HG03175 (cell line): ENCODE measurements at regions not wholly inside any gene's neighbourhood (a gene's known extent, or its start where the extent isn't known, plus 50 kb on each side); places are given as distances from the start of the nearest gene placed in this dataset.
A peak's percentile ranks its signal among the peaks of the same experiment; 100 is the strongest.

Source experiments
- ATAC-seq: cut with Tn5 transposase; IDR thresholded peaks from one replicate; pipeline ENCODE4 v1.9.1; 2021; ENCODE audit warnings: mild to moderate bottlenecking, moderate library complexity; ENCODE audit not compliant: unreplicated experiment

DNA sequence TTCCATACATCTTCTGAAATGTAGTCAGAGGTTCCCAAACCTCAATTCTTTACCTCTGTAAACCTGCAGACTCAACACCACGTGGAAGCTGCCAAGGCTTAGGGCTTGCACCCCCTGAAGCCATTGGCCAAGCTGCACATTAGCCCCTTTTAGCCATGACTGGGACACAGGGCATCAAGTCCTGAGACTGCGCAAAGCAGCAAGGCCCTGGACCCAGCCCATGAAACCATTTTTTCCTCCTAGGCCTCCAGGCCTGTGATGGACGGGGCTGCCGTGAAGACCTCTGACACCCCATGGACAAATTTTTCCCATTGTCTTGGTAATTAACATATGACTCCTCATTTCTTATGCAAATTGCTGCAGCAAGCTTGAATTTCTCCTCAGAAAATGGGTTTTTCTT is 727.8 kb downstream of the C6orf118 start:
- ATAC-seq = no peak

DNA sequence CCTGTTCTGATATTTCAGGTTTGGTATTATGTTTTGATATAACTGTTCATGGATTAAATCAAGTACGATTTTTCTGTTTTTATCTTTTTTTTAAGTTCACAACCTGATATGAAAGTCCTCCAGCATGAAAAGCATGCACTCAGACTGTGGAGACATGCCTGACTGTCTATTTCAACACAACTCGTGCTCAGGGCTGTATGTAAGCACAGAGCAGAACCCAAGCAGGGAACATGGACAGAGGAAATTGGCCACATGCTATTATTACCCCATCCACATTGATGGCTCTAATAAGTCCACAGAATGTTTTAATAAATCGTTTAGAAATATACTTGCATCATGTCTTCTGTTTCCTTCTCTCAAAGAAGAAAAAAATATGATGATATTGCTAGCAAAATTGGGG is 730.4 kb downstream of the C6orf118 start:
- ATAC-seq = no peak

DNA sequence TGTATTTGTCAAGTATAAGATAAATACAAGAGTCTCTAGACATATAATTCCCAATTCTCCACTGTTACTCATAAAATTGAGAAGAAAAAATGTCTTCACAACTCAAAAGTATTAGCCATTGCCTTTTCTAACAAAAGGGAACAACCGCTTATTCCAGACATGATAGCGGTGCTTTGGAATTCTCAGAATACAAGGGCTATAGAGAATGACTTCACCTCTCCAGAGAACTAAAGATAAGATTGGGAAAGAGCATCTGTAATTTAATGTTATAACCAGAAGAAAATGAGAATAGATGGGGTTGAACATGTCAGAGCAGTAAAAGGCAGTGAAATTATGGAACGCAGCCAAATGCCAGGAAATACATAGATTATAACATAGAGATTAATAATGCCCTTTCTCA is 730.8 kb downstream of the C6orf118 start:
- no peak for ATAC-seq

DNA sequence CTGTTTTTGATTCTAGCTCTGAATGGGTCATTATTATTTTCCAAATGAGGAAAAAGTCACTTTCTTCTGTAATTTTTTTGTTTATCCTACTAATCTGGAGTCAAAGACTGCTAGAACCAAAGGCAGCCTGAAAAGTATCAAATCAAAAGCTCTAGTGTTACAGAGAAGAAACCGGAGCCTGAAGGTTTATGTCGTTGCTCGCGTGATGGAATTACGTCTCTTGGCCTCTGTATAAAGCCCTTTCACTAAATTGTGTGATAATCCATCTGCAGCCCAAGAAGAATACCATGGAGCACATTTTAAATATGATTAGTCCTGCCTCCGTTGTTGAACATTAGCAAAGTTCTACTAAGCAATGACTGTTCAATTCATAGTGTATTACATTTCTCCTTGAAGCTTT is 738.6 kb downstream of the C6orf118 start:
- no peak for ATAC-seq

DNA sequence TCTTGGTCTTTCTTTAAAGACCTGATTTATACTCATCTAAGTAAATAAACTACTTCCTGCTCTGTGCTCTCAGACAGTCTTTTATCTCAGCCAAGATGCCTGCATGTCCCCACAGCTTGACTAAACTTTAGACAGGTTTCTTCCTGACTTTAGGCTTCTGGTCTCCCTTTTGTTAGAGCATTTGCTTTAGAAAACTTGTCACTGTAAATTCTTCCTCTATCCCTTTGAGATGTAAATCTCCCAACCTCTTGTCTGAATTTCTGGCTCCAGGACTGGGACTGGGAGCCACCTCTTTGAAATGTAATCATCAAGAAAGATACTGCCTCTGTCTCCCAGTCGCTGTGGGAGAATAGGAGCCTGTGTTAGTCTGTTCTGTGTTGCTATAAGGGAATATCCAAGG is 739.9 kb downstream of the C6orf118 start:
- ATAC-seq = no peak

DNA sequence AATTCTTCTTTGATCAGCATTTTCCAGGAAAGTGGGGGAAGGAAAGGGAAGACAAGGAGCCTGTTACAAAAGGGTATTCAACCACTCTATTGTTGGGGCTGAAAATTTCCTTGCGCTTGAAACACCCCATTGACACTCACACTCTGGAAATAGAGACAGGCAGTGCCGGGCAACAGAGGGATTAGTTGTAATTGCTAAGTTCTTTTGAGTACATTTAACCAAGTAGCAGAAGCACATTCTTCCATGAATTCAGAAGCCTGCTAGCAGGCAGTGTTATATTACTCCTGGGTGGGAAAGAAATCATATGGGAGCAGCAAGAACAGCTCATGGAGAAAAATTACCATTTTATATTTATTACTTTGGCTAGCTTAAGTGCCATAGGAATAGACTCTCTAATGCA is 745.5 kb downstream of the C6orf118 start:
- no peak for ATAC-seq

DNA sequence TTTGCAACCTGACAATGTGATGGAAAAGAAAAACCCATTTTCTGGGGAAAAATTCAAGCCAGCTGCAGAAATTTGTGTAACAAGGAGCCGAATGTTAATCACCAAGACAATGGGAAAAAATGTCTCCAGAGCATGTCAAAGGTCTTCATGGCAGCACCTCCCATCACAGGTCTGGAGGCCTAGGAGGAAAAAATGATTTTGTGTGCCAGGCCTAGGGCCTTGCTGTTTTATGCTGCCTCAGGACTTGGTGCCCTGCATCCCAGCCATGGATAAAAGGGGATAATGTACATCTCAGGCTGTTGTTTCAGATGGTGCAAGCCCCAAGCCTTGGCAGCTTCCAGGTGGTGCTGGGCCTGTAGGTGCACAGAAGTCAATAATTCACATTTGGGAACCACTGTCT is 747.7 kb downstream of the C6orf118 start:
- ATAC-seq = no peak

DNA sequence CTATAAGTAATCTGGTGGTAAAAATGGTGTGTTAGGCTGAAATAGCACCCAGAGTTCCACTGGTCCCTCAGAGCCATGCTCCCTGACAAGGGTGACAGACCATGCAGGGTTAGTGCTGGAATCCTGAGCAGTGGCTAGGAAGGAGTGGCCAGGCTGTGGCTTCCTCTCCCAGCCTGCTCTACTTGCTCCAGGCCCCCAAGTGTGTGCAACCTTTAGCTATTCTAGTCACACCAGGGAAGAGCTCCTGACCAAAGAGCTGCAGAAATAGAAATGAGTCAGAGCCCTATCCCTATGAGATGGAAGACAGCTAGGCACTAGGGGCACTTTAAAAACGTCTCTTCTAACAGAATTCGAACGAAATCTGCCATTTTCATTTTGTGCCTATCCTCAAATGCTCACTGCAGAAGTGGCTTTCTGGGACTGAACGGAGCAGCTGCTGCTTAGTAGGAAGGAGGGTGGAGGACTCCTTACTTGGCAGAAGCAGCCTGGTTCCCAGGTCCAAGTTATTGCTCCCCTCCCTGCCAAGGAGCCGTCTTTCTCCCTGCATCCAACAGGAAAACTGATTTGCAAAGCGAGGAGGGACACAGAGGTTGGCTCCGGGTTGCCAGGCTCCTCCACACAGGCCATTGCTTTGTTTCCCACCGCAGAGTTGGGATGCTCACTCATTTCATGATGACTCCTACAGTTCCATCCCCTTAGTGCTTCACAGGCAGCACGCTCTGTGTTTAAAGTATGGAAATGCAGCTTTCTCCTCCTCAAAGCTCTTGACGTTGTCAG is 754.5 kb downstream of the C6orf118 start:
- no peak for ATAC-seq

DNA sequence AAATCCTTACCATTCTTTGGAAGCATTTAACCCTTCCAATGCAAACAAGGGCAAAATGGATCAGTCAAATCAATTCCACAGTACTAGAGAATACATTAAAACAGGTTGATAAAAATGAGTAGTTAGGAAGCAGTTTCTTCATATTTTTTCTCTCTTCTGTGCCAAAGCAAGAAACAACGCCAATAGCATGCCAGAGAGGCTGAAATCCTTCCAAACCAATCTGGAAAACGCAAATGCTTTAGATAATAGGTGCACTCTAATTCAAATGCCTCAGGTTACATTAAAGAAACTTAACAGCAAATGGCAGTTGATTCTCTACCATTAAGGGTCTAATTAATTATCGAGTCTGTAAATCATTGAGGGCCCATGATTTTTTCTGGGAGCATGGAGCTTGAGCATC is 755.2 kb downstream of the C6orf118 start:
- no peak for ATAC-seq

DNA sequence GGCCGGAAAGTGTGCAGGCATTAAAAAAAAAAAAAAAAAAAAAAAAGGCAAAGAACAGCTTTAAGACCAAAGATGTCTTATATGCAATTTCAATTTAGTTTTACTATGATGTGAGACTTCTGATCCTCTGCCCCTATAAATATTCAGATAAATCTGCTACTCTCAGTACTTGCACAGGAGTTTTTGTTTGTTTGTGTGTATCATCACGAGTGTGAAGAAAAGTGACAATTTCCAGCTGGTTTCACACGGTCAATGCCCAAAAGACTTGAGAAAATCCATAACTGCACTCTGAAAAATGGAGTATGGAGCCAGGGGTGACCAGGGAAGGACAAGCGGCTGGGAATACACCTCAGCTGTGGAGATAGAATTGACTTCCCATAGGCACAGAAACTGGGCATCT is 757.7 kb downstream of the C6orf118 start:
- no peak for ATAC-seq

DNA sequence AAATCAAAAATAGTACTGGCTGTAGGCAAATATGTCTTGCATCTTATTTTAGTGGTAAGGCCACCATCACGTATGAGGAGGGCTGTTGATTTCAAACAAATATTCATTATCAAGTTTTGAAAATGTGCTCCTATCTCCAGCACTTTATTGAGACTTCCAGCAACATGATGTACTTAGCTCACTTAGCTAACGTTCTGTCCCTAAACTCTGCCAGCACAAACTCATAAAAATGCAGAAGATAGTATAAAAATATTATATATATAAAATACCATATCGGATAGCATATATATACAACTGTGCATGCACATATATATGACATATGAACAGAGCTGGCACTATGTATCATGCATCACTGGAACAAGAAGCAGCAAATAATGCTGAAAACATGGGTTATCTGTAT is 762.3 kb downstream of the C6orf118 start:
- no peak for ATAC-seq

DNA sequence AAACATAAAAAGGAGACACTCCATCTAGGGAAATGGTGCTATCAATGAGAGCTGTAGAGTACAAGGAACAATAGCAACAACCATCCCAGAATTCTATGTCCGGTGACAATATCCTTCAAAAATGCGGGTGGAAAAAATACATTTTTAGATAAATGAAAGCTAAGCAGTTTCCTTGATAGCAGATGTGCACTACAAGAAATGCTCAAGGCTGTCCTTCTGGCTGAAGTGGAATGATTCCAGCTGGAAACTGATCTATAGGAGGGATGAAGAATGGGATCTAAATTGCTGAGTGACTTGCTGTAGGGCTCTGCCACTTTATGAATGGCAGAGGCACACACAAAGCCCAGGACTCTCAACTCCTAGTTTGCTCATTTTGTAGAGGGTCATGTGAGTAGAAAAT is 763.1 kb downstream of the C6orf118 start:
- no peak for ATAC-seq

DNA sequence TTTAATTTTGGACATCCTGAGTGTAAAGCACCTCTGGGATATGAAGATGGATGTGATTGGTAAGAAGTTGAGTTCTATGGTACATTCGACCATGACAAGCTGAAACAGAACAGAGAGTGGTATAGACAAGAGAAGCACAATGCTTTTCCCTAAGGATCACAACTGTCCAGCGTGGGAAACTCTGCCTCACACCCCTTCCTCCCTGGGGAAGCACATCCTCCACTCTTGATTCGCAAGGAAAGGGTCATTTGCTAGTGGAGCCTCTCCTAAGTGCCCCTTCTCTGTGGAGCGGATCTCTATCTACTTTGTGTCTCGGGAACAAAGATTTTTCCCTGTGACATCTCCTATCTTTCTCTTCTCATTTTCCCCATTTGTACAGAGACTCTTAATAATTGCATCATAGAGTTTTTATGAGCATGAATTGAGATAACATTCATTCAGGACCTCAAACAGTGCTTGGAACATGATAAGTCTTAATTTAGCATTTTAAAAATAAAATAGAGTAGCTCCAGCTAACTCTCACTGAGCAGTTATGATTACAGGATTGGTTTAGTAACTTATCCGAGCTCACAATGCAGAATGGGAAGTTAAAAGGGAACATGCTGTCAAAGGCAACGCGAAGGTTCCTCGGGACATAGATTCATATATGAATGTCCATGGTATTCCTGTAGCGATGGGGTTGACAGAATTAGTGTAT is 775.2 kb downstream of the C6orf118 start:
- no peak for ATAC-seq

DNA sequence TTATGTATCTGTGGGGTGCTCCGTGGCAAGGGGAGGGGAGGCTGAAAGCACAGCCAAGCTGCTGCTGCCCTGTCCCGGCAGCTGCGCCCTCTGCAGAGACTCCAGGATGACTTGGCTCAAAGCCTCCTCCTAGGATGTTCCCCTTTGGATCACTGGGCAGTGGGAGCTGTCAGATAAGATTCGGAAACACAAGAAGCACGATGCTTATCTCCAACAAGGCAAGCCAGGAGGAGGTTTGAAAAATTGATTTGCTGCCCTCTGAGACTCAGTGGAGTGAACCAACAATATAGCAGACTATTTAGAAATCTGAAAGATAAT is 776.4 kb downstream of the C6orf118 start:
- no peak for ATAC-seq

DNA sequence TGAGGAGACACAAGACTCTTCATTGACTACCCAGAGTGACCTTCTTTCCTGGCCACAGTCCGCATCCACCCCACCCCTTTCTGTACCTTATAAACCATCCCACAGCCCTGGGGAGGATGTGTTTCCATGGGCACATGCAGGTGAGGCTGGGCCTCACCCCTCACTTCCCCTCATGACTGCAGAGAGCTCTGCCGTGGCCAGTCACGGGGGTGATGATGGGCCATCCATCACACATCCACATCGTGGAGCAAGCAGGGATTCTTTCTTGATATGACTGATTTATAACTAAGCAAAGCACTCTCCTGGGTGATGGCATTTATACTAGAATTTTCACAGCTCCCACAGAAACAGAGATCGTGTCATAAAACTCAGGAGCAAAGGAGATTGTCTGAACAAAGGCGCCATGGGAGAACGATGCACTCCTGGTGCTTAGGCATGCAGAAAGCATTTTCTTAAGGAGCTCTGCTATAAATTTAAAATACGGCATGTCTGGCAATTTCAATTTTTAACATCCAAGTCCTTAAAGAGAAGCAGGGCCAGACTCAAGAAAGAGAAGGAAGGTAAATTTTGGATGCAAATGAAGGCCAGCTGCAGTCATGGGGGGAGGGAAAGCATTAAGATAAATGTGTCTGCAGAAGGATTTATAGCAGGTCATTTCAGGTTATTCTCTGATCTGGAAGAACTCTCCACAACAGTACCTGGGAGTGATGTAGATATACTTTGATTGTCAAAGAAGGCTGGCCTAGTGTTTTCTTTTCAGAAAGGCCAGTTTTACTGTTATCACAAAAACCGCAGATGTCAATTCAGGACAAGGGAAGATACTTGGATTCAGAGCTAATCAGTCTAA is 777.0 kb downstream of the C6orf118 start:
- no peak for ATAC-seq

DNA sequence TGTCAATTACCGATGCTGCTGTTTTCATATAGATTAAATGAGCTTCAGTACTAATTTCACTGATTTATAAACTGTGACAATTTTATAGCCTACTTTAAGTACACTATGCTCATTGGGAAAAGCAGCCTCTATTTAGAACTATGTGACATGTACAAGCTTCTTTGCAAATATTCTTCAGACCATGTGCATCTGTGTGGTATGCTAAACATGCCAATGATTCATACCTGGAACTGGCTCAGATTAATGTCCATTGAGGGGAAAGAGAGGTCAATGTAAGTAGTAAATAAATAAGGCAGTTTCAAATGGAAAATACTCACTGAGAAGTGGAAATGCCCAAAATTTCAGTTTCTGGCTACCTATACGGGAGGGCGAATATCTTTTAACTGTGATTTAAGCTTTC is 777.7 kb downstream of the C6orf118 start:
- no peak for ATAC-seq

DNA sequence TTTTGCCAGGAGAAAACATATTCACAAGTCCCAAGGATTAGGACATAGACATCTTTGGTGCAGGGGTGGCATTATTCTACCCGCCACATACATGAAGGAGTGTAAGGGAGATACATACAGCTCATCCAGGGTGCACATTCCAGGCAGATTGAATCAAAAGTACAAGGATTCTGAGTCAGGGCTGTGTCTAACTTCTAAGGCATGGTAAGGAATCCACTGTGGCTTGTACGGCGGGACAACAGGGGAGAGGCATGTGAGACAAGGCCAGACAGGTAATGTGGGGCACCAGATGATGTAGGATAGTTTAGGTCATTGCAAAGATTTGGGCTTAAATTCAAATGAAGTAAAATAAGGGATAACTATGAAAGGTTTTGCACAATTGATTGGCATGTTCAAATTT is 780.9 kb downstream of the C6orf118 start:
- no peak for ATAC-seq

DNA sequence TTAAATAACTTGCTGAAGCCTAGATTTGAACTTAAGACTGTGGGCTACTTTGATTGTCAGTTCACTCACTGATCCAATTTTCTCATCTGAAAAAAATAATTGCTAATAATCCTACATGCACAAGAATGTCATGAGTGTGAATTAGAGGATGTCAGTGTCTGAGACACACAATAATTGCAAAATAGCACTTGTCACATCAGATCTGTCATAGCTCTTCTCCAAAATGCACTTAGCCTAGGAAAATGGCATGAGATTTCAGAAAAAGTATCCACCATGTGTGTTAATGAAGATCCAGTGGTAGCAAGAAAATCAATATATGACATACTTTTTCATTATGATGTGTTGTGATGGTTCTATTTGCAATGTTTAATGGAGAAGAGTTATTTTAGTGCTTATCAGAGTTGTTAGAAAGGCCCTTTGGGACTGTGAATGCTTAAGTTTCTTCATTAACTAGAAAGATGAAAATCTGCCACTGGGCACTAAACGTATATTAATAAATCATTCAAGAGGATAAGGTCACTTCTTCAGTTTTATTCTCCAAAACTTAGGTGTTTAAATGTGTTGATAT is 786.2 kb downstream of the C6orf118 start:
- ATAC-seq = no peak

DNA sequence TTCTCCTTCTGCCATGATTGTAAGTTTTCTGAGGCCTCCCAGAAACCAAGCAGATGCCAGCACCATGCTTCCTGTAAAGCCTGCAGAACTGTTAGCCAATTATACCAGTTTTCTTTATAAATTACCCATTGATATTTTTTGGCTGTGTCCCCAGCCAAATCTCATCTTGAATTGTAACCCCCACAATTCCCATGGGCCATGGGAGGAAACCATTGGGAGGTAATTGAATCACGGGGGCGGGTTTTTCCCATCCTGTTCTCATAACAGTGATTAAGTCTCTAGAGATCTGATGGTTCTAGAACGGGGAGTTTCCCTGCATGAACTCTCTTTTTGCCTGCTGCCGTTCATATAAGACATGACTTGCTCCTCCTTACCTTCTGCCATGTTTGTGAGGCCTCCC is 788.5 kb downstream of the C6orf118 start:
- no peak for ATAC-seq

DNA sequence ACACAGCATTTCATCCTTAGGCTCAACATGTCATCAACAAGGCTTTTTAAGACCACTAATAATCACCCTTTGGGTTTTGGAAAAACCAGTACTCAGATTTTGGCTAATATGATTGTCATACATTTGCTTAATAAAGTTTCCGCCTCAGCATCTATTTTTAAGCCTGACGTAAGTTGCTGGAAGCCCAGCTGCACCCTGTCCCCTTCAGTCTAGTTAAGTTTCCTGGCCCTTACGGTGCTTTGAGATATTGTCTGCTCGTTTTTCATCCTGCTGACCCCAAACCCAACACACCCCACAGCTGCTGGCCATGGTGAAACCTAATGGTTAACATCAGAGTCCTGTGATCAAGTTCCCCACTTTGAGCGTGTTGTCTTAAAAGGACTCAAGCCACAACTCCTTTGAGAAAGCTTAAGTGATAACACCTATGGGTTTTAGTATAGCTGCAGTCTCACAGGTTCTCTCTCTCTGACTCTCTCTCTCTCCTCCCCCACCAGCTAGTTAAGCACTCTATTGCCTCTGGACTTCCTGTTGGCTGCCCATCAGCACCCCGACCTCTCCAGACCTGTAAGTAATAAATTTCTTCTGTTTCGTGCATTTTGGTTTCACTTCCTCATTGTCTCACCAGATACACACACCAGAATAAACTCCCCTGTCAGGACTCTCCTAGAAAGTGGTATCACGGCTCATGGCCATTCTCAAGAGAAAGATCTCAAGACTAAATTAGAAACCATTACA is 802.0 kb downstream of the C6orf118 start:
- ATAC-seq = peak; percentile 85

DNA sequence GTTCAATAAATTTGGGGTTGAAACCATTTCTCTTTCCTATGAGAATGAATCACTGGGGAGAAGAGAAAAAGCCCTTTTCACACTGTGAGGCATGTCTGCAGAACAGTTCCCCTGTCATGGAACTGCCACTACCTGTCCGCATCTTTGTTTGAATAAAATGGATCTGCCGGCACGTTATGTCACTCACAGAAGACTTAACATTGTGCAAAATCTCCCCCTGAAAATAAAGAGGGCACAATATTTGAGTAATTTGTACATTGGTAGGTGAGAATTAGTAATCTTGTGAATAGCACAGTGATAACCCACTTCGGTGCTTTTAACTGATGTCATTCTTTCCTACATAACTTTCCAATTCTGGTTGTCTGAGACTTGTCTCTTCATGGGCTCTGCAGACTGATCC is 804.0 kb downstream of the C6orf118 start:
- no peak for ATAC-seq
